ENCODE measurements at regions not wholly inside any gene's neighbourhood (a gene's known extent, or its start where the extent isn't known, plus 50 kb on each side); places are given as distances from the start of the nearest gene placed in this dataset.
"Not testable (repeated sequence)": the region's sequence is repeated elsewhere in the genome, so short reads cannot be mapped to it uniquely, and the experiment has no call there.

DNA sequence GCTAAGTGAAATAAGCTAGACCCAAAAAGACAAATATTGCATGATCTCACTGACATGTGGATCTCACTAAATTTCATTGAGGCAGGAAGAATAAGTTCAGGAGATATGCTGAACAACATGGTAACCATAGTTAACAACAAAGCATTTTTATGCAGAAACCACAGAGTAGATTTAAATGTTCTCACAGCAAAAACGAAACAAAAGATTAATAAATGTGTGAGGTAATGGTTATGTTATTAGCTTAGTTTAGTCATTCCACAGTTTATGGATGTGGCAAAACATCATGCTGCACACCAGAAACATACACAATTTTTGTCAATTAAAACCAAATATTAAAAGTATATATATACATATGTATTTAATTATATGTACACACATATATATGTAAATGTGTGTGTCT lies 765.8 kb downstream of the SLITRK5 start:
- no peak for DNase-seq

DNA sequence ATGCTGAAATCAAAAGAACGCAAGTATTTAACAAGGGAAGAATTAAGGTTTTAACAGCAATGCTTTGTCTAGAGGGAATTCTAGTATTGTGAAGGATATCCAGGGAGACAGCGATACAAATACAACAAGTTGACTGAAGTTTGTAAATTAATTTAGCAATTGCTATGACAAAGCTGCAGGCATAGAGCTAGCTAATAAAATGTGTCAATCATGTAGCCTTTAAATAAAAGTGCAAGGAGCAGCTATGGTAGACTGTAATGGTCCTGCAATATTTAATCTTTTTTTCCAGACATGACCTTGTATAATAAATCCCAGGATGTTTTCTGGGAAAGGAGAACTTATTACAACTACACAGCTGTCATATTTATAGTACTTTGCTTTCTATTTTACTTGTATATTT lies 779.3 kb downstream of the SLITRK5 start:
- DNase-seq: no peak

DNA sequence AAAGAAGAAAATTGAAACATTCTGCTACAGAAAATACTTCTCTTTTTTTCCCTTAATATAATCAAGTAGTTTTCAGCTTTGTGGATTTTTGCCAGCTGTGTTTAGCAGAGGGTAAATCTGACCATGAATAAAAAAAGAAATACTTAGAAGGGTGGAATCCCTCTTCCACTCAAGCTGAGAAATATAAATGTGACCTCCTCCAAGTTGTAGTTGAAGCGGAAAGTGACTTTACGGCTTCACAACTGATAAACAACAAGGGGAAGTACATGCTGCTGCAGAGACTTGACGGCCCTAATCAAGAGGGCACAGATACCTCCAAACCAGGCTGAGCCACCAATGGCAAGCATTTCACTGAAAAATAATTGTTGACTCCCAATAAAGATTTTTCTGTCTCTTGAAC lies 785.0 kb downstream of the SLITRK5 start:
- DNase-seq: no peak

DNA sequence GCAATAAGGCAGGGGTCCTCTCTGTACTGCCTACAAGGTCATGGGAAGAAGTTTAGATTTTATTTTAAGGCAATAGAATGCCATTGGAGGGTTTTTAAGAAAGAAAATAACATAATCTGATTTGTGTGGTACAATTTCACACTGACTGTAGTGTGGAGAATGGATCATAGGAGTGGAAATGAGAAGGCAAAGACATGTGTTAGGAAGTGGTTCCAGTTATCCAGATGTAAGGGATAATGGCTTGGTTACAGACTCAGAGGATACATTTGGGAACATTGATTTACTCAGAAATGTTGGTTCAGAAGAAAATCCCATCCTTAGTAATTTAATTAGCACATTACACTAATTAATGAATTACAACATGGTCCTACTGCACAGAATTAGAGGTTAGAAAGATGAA lies 788.2 kb downstream of the SLITRK5 start:
- no peak for DNase-seq

DNA sequence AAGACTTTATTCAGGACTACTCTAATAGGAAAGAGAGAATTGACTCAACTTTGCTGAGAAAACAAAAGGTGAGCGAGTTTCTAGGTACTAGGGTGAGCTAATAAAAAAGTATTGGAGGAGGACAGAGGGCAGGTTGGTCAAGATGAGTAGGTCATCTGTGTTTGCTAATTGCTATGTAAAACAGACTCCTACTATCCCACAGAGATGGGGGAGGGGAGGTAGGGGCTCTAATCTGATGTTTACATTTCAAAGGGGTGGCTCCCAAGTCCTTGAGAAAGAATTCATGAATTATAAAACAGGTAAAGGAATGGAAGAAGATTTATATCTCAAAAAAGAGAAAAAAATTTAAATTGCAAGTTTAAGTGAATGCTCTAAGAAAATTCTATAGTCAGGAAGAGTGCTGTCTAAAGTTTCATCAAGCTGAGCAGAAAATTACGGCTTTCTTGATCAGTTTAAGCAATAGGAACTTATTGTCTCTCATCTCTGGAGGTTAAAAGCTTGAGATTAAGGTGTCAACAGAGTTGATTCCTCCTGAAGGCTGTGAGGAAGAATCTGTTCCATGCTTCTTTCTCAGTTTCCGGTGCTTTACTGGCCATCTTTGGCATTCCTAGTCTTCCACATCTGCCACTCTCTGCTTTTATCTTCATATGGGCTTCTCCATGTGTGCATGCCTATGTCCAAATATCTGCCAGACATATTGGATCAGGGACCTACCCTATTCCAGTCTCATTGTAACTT lies 790.3 kb downstream of the SLITRK5 start:
- no peak for DNase-seq

DNA sequence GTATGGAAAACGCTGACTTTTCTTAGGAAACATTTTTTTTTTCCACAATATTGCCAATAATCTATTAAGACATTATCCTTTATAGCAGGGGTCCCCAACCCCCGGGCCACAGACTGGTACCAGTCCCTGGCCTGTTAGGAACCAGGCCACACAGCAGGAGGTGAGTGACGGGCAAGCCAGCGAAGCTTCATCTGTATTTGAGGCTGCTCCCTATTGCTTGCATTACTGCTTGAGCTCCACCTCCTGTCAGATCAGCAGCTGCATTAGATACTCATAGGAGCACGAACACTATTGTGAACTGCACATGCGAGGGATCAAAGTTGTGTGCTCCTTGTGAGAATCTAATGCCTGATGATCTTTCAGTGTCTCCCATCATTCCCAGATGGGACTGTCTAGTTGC lies 793.7 kb downstream of the SLITRK5 start:
- no peak for DNase-seq

DNA sequence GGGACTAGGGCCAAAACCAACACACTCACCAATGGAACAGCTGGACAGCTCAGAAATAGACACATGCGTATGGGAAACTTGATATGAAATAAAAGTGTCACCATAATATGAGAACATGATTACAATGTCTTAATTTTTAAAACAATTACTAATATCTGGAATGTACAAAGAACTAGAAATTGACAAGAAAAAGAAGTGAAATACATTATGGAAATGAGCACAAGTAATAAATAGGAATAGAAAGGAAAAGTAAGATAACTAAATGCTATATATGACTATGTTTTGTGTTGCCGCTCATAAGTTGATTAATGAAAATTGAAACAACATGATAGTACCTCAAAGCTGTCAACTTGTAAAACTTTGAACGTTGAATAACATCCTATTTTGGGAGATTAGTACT lies 801.1 kb downstream of the SLITRK5 start:
- no peak for DNase-seq

DNA sequence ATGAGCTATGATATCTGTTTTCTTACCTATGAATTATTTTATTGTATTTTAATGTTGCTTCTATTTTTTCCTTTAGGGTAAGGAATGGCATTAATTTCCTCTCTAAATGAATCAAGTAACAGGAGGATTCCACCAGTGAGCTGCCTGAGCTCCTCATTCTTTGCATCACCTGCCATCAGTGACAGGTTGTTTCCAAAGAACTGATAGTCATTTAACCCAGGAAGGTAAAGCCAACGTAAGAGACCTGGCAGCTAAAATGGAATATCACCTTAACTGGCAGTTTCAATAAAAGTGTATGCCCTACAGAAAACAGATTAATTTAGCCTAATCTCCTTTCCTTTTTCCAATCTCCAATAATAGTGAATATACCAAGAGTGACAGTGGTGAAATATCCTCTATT lies 812.0 kb downstream of the SLITRK5 start:
- DNase-seq: no peak

DNA sequence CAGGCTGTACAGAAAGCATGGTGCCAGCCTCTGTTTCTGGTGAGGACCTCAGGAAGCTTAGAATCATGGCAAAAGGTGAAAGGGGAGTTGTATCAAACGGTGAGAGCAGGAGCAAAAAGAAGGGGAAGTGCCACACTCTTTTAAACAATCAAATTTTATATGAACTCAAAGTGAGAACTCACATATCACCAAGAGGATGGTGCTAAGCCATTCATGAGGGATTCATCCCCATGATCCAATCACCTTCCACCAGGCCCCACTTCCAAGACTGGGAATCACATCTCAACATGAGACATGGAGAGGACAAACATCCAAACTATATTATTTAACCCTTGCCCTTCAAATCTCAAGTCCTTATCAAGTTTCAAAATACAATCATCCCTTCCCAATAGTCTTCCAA lies 836.7 kb downstream of the SLITRK5 start:
- DNase-seq: no peak

DNA sequence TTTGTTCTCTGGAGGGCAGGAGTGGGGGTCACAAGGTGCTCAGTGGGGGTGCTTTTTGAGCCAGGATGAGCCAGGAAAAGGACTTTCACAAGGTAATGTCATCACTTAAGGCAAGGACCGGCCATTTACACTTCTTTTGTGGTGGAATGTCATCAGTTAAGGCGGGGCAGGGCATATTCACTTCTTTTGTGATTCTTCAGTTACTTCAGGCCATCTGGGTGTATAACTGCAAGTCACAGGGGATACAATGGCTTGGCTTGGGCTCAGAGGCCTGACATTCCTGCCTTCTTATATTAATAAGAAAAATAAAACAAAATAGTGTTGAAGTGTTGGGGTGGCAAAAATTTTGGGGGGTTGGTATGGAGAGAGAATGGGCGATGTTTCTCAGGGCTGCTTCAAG lies 841.8 kb downstream of the SLITRK5 start:
- not testable (repeated sequence) for DNase-seq

DNA sequence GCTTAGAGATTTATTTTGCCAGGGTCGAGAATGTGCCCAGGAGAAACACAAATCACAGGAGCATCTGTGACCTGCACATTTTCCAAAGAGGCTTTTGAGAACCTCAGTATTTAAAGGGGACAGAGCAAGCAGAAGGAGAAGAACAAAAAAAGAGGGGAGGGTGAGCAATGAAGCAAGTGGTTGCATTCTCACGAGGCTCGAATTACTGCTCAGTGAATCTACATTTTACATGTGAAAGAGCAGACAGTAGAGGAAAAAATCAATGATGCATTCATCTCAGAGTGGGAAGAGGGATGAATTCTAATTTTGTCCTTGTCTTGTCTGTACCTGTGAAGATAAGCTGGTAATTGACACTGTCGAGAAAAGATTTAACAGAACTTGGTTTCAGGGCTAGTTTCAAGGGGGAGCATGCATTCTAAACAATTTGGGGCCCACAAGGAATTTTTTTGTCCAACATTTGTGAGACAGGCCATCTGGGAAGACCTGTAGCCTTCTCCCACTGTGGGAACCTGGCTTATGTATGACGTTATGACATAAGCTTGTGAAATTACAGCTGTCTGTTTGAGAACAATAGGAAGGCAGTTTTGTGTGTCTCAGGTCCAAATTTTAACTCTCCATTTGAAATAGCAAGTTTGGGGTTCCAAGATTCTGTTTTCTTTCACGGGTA lies 855.1 kb downstream of the SLITRK5 start:
- no peak for DNase-seq

DNA sequence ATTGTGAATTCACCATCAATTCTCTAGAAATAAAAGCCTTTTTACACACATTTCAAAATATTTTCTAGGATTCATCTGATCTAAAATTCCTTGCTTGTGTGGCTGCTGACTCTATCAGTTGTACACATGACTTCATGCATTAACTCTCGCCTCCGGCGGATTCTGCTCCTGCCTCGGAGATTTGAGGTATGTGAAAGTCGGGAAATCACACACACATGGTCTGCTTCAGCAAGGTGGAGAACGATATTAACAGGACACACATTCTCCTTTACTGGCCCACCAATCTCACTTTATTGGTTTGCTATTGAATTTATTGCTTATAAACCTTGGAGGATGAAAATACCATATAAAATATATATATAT lies 855.7 kb downstream of the SLITRK5 start:
- no peak for DNase-seq

DNA sequence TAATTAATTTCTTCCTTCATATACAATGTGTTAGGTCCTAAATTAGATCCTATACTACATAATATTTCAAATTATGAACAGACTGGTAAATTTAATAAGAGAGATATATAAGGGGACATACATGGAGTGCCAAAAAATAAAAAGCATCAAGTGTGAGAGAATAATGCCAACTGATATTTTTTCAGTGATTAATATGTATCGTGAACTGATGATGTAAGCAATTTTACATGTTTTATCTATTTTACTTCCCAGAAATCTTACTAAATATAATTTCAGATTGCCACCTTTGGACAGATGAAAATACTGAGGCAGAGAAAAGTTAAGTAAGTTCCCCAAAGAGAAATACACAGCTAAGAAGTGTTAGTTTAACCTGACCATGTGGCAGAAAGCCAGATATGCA lies 870.8 kb downstream of the SLITRK5 start:
- no peak for DNase-seq

DNA sequence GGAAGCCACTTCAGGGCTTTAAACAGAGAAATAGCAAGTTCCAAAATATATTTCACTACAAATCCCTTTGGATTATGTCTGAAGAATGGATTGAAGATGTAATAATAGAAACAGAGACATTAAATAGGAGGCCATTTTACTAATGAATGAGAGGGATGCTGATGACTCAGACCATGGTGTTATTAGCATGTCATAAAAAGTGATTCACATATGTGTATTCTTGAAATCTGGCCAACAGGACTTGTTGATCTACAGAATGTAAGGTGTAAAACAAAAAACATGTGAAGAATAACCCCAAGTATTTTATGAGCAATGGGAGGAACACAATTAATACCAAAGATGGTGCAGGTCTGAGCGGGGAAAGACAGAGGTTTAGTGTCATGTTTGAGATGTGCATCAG lies 873.7 kb downstream of the SLITRK5 start:
- no peak for DNase-seq

DNA sequence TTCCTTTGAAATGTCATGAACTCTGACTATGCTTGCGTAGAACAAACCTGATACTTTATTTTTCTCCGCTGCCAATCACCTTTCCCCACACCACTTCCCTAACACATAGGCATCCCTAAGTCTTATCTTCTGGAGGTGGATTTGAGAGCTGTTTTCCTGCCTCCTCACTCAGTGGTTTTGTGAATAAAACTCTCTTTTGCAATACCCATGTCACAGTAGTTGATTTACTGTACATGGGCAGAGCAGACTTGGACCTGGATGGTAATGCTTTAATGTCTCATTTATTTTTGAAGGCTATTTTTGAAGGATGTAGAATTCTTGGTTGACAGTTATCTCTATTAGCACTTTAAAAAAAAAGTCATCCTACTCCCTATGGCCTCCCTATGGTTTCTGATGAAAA lies 881.8 kb downstream of the SLITRK5 start:
- DNase-seq: no peak

DNA sequence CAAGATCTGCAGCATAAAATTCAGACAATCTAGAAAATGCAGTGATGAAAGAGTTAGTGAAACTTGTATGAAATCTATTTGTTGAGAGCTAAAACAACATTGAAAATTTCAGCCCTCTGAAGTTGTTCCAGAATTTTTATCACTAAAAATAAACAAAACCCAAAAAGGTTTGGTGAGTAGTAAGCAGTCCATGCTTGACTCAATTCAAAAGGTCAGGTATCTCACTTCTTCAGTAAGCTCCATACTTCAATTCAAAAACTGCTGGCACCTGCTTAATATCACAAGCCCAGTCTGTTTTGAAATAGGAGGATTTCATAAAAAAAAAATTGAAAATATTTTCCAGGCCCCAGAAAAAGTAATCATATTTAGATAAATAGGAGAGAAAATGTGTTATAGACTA lies 894.4 kb downstream of the SLITRK5 start:
- DNase-seq: no peak

DNA sequence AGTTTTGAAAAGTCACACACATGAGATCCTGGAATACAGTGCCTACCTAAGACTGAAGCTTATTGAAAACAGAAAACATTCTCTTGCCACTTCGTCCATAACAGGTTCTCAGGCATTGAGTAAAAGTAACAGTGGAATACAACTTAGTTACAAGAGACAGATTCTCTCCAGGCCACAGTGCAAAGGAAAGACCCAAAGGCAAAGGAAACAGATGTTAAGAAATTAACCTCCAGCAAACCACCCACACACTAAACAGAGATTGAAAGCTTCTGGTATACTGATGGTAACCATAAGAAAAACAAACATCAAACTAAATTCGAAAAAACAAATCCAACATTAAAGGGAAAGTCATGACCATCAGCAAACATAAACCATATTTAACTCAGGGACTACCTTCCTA lies 914.7 kb downstream of the SLITRK5 start:
- DNase-seq: no peak

DNA sequence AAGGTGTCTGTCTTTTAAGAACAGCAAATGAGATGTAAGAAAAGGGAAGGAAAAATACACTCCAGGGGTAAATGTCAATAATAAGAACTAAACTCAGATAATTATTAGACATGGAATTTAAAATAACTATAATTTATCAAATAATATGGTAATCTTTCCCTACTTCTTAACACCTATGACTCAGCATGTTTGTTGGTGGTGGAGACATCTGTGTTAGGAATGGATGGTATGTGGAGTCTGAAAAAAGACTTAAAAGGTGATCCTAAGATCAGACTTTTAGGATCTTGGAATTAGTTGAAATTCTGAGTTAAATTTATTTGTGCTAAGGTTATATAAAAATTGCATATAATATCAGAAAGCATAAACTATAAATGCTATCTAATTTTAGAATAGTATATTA lies 915.1 kb downstream of the SLITRK5 start:
- DNase-seq: no peak

DNA sequence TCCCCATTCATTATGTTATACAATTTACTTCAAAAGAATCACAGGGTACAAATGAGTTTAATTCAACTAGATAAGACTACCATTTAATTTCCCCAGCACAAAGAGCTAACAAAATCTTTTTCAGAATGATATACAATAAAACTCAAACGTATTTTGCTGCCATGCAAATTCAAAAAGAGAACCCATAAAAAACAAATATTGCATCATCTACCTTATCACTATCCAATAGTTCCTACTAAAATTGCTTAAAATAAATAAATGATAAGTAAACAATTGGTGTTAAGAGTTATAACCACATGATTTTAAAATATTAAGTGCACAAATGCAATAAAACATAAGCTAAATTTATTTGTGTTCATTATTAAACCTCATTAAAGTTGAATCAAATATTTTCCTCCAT lies 919.4 kb downstream of the SLITRK5 start:
- DNase-seq: no peak

DNA sequence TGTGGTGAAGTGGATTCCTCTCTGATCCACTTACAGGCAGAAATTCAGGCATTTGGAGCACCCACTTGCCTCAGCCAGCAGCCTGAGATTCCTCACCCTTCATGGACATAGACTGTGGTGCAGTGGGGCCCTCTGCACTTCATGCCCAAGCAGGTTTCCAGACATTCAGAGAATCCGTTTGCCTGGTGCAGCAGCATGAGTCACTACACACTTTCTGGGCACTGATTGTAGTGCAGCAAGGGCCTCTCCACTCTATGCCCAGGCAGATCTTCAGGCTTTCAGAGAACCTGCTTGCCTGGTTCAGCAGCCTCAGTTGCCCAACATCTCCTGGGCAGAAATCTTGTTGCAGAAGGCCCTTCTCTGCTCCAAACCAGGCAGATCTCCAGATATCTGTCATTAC lies 920.9 kb downstream of the SLITRK5 start:
- DNase-seq: no peak

DNA sequence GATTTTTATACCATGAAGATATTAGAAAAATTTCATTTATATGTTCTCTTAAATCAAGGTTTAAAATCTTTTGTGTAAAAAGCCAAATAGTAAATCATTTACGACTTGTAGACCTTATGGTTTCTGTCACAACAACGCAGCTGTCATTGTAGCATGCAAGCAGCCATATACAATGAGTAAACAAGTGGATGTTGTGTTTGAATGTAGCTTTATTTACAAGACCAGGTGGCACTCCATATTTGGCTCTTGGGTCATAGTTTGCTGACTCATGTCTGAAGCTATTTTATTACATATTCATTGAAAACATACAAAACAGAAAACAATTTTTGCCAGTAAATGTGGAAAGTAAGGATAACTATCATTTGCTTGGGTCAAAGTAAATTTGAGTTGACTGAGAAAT lies 930.8 kb downstream of the SLITRK5 start:
- no peak for DNase-seq

DNA sequence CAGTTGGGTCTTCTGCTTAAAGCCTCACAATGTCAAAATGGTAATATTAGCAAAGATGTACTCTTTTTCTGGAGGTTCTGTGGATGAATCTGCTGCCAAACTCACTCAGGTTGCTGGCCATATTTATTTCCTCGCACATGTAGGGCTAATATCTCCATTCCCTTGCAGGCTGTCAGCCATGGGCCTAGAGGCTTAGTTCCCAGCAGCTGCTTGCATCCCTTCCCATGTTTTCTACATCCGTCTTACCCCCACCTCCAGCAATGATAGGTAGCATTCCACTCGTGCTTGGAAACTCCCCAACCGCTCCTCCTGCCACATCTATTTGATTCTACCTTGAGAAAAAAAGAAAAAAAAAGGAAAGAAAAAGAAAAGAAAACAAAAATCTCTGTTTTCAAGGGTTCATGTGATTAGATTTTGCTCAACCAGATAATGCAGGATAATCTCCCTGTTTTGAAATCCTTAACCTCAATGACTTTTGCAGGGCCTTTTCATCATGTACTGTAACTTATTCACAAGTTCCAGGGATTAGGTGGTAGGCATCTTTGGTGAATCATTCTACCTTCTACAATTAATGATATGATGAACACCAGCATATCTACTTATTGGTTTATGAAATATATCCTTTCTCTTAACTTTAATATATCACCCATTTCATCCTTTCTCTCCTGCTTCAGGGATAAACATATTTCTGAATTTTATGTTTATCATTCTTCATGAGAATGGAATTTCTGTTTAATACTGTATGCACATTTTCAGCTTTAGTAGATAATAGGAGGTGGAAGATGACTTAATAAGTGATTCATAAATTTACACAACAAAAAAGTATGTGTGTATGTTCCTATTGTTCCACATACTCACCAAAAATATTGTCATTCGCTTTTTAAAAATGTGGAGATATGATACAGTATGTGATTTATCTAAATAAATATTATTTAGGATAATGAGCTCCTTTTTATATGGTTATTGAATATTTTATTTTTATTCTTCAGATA lies 931.9 kb downstream of the SLITRK5 start:
- DNase-seq: no peak

DNA sequence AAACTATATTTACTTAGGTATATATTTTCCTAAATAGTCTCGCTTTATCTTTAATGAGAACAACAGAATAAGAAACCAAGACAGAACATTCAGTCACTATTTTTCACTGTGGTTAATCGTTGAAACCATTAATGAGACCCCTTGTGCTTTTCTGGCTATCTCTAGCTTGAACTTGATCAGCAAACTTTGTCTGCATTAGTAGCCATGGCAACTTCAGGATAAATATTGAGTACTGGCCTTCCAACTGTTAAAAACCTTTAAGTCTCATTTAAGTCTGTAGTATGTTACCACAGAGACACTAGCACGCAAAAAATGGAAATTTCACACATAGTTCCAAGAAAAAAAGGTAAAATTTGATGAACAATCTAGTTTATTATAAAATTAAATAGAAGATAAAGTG lies 946.0 kb downstream of the SLITRK5 start:
- DNase-seq: no peak

Measured in DMS79 (cell line).